WTC11 (cell line): ENCODE measurements at regions not wholly inside any gene's neighbourhood (a gene's known extent, or its start where the extent isn't known, plus 50 kb on each side); places are given as distances from the start of the nearest gene placed in this dataset.

Experiments
- ATAC-seq: fragments of 200-7000 bp; cut with Tn5 transposase; 2 replicates; pipeline ENCODE4 v1.10.0; 2021; ENCODE audit warnings: mild to moderate bottlenecking, moderate library complexity
- CTCF ChIA-PET: fragments of 300-600 bp; sonication (Branson Sonifier 250); formaldehyde crosslinking; loops from one replicate; lab custom pipeline; 2021; ENCODE audit warnings: antibody characterized with exemption; lab: Charles Lee
- POLR2A ChIA-PET: fragments of 350-600 bp; sonication (Branson Sonifier 250); formaldehyde crosslinking; loops from one replicate; lab custom pipeline; 2021; ENCODE audit warnings: antibody characterized with exemption; lab: Charles Lee
- DNase-seq: peaks from one replicate; pipeline ENCODE4 v3.0.0; 2021; ENCODE audit warnings: low spot score
- H3K27ac Mint-ChIP-seq: 2 replicates; pipeline ENCODE4 v1.8.0; 2021; ENCODE audit warnings: mixed read lengths
- H3K27me3 Mint-ChIP-seq: 2 replicates; pipeline ENCODE4 v1.8.0; 2021; ENCODE audit warnings: low read depth, mild to moderate bottlenecking, moderate library complexity, mixed read lengths
- H3K36me3 Mint-ChIP-seq: 2 replicates; pipeline ENCODE4 v1.8.0; 2021; ENCODE audit warnings: mixed read lengths
- H3K4me1 Mint-ChIP-seq: 2 replicates; pipeline ENCODE4 v1.8.0; 2022; ENCODE audit warnings: mixed read lengths
- H3K4me3 Mint-ChIP-seq: 2 replicates; pipeline ENCODE4 v1.8.0; 2021; ENCODE audit warnings: mild to moderate bottlenecking, moderate library complexity, mixed read lengths
- H3K9me3 Mint-ChIP-seq: 2 replicates; pipeline ENCODE4 v1.8.0; 2021; ENCODE audit warnings: mixed read lengths
- AR ChIP-seq: fragments of 250-450 bp; sonication (Bioruptor Pico); IDR thresholded peaks from 2 replicates; pipeline ENCODE4 v1.9.0; 2021; ENCODE audit warnings: mild to moderate bottlenecking
- E2F4 ChIP-seq: sonication (generic); formaldehyde crosslinking; IDR thresholded peaks from 2 replicates; pipeline ENCODE4 v1.8.1; 2022; ENCODE audit warnings: low read depth, mild to moderate bottlenecking, moderate library complexity, missing genetic modification reagents, borderline replicate concordance
- E2F5 ChIP-seq: sonication (generic); formaldehyde crosslinking; IDR thresholded peaks from 2 replicates; pipeline ENCODE4 v1.8.1; 2022; ENCODE audit warnings: mild to moderate bottlenecking, moderate library complexity, missing genetic modification reagents
- ERG ChIP-seq: fragments of 250-450 bp; sonication (Bioruptor Pico); IDR thresholded peaks from 2 replicates; pipeline ENCODE4 v1.8.0; 2021; ENCODE audit warnings: mild to moderate bottlenecking
- FOXJ3 ChIP-seq: sonication (generic); formaldehyde crosslinking; IDR thresholded peaks from 2 replicates; pipeline ENCODE4 v1.9.0; 2021; ENCODE audit warnings: missing genetic modification reagents, mild to moderate bottlenecking, borderline replicate concordance
- HMGA2 ChIP-seq: fragments of 250-450 bp; sonication (Bioruptor Pico); IDR thresholded peaks from 2 replicates; pipeline ENCODE4 v1.4.0; 2021; ENCODE audit warnings: mild to moderate bottlenecking, moderate library complexity
- KAT7 ChIP-seq: sonication (generic); formaldehyde crosslinking; IDR thresholded peaks from 2 replicates; pipeline ENCODE4 v1.8.1; 2023; ENCODE audit warnings: missing genetic modification reagents, mild to moderate bottlenecking, borderline replicate concordance
- PRRX2 ChIP-seq: fragments of 250-450 bp; sonication (Bioruptor Pico); IDR thresholded peaks from 2 replicates; pipeline ENCODE4 v1.8.0; 2021; ENCODE audit warnings: mild to moderate bottlenecking
- SMAD4 ChIP-seq: sonication (generic); formaldehyde crosslinking; IDR thresholded peaks from 2 replicates; pipeline ENCODE4 v1.8.0; 2022; ENCODE audit warnings: mild to moderate bottlenecking, missing genetic modification reagents
- ZBTB43 ChIP-seq: sonication (generic); formaldehyde crosslinking; IDR thresholded peaks from 2 replicates; pipeline ENCODE4 v1.8.1; 2023; ENCODE audit warnings: mild to moderate bottlenecking, missing genetic modification reagents
- ZNF281 ChIP-seq: sonication (generic); formaldehyde crosslinking; IDR thresholded peaks from 2 replicates; pipeline ENCODE4 v1.8.0; 2023; ENCODE audit warnings: mild to moderate bottlenecking, missing genetic modification reagents
- ZNF317 ChIP-seq: sonication (generic); formaldehyde crosslinking; IDR thresholded peaks from 2 replicates; pipeline ENCODE4 v1.8.1; 2023; ENCODE audit warnings: low read depth, mild to moderate bottlenecking, moderate library complexity, missing genetic modification reagents, borderline replicate concordance
- TF ChIP-seq, protein P1 (sequence below): fragments of 250-450 bp; sonication (Bioruptor Pico); conservative IDR thresholded peaks from 2 replicates; pipeline ENCODE4 v1.9.0; 2021; ENCODE audit warnings: mild to moderate bottlenecking
- TF ChIP-seq, protein P2 (sequence below): sonication (generic); formaldehyde crosslinking; IDR thresholded peaks from 2 replicates; pipeline ENCODE4 v1.8.0; 2022; ENCODE audit warnings: mild to moderate bottlenecking, missing genetic modification reagents

DNA sequence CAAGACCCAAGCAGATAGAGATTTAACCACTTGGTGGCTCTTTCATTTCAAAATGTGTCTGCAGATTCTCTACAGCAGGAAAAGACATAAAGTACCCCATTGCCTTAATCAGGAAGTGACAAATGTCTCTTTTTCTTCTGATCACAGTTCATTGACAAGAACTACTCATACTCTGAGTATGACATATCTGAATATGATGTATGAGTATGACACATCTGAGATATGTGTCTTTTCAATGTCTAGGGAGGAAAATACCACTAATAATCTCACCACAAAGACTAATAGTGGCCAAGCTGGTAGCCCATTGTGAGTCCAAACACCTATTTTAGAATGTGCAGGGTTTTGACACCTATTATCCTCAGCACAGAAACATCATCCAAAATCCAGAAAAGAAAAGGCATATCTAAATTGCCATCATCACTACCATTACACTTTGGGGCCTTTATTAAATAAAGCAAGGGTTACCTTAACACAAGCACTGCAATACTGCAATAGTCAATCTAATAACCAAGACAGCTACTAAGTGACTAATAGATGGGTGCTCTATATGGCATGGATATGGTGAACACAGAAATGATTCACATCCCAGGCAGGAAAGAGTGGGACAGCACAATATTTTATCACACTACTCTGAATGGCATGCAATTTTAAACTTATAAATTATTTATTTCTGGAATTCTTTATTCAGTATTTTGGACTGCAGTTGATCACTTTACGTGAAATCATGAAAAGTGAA, 243.7 kb upstream of the FAR2 start (continued):
- TF ChIP-seq ERG (CRISPR knock-in tag) (no peak), AR (CRISPR knock-in tag) (no peak), KAT7 (CRISPR knock-in tag) (no peak), PRRX2 (CRISPR knock-in tag) (no peak)
- TF ChIP-seq, protein P1, sequence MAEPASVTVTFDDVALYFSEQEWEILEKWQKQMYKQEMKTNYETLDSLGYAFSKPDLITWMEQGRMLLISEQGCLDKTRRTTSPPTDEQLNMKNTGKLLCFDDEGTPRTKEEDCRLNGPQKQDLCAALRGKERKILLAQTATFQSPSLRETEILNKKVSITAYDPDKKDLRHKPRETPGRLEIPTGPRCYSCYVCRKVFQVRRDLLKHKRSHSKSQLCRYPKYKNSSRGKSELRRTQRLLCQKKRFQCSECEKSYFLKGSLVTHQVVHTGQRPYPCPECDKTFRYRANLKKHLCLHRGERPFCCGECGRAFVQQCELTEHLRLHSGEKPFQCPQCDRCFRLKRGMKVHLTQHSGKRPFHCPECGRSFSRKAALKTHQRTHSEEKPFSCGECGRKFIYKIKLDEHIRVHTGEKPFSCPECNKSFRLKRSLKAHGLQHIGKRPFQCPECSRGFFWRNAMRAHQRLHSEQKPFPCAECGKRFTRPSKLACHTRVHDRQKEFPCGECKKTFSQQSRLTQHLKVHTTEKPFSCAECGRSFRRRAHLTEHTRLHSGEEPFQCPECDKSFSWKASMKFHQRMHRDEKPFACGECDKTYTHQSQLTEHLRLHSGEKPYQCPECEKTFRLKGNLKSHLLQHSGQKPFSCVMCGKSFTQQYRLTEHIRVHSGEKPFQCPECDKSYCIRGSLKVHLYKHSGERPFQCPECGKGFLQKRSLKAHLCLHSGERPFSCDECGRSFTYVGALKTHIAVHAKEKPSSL, result no peak

DNA sequence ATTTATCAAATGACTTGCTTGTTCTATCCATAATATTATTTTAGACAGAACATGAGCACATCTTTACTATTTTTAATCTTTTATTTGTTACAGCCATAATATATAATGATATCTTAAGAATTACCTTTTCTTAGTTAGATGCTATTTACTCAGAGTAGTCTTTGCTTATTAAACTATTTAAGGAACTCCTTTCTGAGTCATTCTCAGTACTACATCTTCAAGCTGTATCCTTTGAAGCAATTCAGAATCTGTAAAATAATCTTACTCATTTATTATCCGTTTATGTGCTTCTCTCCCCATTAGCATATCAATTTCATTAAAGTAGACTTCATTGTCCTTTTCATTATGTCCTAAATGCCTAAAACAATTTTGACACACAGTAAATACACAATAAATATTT, 240.4 kb upstream of the FAR2 start:
- Mint-ChIP-seq H3K4me3 (no peak overlapping the region), H3K4me1 (no peaks in the 10 kb centered on the region), H3K27me3 (no peaks in the 10 kb centered on the region), H3K27ac (no peak overlapping the region), H3K9me3 (peaks cover 75% of the 10 kb centered on the region)
- DNase-seq, result no peak
- ATAC-seq, result no peak
- POLR2A ChIA-PET, result no interaction called here
- no peak for TF ChIP-seq HMGA2 (CRISPR knock-in tag)
- no peak for TF ChIP-seq SMAD4 (CRISPR knock-in tag)
- TF ChIP-seq E2F5 (CRISPR knock-in tag), result no peak
- TF ChIP-seq, protein P2, sequence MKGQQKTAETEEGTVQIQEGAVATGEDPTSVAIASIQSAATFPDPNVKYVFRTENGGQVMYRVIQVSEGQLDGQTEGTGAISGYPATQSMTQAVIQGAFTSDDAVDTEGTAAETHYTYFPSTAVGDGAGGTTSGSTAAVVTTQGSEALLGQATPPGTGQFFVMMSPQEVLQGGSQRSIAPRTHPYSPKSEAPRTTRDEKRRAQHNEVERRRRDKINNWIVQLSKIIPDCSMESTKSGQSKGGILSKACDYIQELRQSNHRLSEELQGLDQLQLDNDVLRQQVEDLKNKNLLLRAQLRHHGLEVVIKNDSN, result no peak
- TF ChIP-seq, all 79 proteins: peak for 0
- CTCF ChIA-PET, result no interaction called here
- peaks cover 18% of the 10 kb centered on the region for H3K36me3 Mint-ChIP-seq

DNA sequence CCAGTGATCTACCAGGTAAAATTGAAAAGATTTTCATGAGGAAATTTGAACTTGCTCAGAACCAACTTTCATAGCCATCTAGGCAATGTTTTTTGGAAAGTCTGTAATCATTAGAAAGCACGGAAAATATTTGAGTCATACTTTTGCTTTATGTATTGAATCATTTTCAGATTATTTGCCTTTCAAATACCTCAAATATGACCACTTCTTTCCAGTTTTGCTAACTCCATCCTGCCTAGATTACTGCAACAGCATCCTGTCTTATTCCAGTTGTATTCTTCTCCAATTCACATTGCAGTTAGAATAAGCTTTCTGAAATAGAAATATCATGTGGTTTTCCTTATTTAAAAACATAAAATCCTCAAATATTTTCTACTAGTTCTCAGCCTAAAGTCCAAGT, 239.8 kb upstream of the FAR2 start:
- peaks cover 25% of the 10 kb centered on the region for H3K36me3 Mint-ChIP-seq
- no peaks in the 10 kb centered on the region for H3K4me1 Mint-ChIP-seq
- POLR2A ChIA-PET, result no interaction called here
- peaks cover 75% of the 10 kb centered on the region for H3K9me3 Mint-ChIP-seq
- CTCF ChIA-PET, result interaction anchor here (0.6 kb wide), 1 partner anchor 516 kb away, joined by 4 read pairs; no protein-coding TSS in a partner anchor
- DNase-seq (no peak), ATAC-seq (no peak)
- H3K27me3 Mint-ChIP-seq, result no peaks in the 10 kb centered on the region
- H3K27ac Mint-ChIP-seq, result no peak overlapping the region
- no peak overlapping the region for H3K4me3 Mint-ChIP-seq
- TF ChIP-seq ZNF281 (no peak), PRRX2 (CRISPR knock-in tag) (no peak), AR (CRISPR knock-in tag) (no peak), ZBTB43 (no peak), E2F4 (CRISPR knock-in tag) (no peak), FOXJ3 (CRISPR knock-in tag) (no peak), ZNF317 (CRISPR knock-in tag) (no peak)
